ENCODE measurements at regions not wholly inside any gene's neighbourhood (a gene's known extent, or its start where the extent isn't known, plus 50 kb on each side); places are given as distances from the start of the nearest gene placed in this dataset.

DNA sequence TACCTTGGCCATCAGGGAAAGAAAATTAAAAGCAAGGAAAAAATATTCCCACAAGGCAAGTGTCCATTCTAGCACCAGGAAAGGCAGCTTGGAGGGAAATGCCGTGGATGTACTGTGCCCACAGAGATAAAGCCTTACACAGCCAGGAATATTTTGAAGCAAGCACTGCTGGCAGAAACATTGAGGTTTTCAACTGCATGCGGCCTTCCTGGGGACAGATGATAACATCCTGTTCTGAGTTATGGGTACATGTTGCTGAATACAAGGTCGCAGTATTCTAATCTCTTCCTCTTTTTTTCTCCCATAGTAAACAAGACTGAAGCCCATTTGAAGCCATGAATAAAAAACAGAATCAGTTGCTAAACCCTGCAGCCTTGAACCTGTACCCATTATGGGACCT is 197.1 kb downstream of the BTG1 start:
- TF ChIP-seq, protein P1, sequence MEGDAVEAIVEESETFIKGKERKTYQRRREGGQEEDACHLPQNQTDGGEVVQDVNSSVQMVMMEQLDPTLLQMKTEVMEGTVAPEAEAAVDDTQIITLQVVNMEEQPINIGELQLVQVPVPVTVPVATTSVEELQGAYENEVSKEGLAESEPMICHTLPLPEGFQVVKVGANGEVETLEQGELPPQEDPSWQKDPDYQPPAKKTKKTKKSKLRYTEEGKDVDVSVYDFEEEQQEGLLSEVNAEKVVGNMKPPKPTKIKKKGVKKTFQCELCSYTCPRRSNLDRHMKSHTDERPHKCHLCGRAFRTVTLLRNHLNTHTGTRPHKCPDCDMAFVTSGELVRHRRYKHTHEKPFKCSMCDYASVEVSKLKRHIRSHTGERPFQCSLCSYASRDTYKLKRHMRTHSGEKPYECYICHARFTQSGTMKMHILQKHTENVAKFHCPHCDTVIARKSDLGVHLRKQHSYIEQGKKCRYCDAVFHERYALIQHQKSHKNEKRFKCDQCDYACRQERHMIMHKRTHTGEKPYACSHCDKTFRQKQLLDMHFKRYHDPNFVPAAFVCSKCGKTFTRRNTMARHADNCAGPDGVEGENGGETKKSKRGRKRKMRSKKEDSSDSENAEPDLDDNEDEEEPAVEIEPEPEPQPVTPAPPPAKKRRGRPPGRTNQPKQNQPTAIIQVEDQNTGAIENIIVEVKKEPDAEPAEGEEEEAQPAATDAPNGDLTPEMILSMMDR (conservative IDR thresholded peaks at IDR 0.05; ENCODE audit: low read depth, low read length) = no peak
- TF ChIP-seq EZH2 (IDR thresholded peaks at IDR 0.05; ENCODE audit: low read length, unreplicated experiment) = no peak

Data from PC-3 (cell line).